Choroid plexus epithelial cell (primary cell): ENCODE measurements at regions not wholly inside any gene's neighbourhood (a gene's known extent, or its start where the extent isn't known, plus 50 kb on each side); places are given as distances from the start of the nearest gene placed in this dataset.
"Not testable (repeated sequence)": the region's sequence is repeated elsewhere in the genome, so short reads cannot be mapped to it uniquely, and the experiment has no call there.

ENCODE experiments used
- DNase-seq: peaks from one replicate; pipeline ENCODE4 v3.0.0-alpha.2; 2010; ENCODE audit warnings: low read depth
- H3K4me3 ChIP-seq: 2 replicates; pipeline ENCODE4 v1.5.1; 2011; ENCODE audit warnings: low read depth, mild to moderate bottlenecking, control low read depth, low read length, moderate library complexity
- TF ChIP-seq, protein P1 (sequence below): conservative IDR thresholded peaks from 2 replicates; pipeline ENCODE4 v1.5.1; 2011; ENCODE audit warnings: low read depth, mild to moderate bottlenecking, control low read depth, inconsistent platforms, low read length, moderate library complexity

DNA sequence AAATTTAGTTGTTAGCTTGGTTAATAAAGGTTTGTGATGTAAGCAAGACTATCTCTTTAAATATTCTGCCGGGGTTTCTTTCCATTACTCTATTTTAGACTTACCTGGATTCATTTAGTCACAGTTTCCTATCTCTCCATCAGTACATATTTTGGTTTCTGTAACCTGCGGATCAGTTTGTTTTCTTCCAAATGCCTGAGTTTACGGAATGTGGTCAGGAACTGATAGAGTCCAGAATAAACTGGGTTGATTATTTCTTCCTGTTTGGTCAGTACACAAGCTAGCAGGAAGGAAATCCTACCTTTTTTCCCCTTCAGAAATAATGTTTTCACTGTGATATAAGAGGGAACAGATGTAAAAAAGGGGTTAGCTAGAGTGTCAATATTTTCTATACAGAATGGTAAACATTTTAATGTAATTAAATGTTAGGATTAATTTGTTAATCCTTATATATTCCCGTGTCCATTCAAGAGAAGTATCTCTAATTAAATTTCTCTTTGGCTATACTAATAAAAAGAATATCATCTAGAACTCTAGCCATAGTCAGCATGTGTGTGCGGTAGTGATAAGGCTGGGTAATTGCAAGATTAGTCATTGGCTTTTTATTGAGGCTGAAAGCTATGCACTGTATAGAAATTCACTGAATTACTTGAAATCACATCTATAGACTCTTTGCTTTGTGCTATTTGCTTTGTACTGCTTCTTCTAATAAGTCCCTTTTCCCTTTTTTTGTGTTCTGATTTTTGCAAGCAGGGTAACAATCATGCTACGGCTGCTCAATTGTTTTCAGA is 144.7 kb upstream of the ADGRL4 start:
- DNase-seq: peak; percentile 28
- TF ChIP-seq, protein P1, sequence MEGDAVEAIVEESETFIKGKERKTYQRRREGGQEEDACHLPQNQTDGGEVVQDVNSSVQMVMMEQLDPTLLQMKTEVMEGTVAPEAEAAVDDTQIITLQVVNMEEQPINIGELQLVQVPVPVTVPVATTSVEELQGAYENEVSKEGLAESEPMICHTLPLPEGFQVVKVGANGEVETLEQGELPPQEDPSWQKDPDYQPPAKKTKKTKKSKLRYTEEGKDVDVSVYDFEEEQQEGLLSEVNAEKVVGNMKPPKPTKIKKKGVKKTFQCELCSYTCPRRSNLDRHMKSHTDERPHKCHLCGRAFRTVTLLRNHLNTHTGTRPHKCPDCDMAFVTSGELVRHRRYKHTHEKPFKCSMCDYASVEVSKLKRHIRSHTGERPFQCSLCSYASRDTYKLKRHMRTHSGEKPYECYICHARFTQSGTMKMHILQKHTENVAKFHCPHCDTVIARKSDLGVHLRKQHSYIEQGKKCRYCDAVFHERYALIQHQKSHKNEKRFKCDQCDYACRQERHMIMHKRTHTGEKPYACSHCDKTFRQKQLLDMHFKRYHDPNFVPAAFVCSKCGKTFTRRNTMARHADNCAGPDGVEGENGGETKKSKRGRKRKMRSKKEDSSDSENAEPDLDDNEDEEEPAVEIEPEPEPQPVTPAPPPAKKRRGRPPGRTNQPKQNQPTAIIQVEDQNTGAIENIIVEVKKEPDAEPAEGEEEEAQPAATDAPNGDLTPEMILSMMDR: no peak
- H3K4me3 ChIP-seq: no peak overlapping the region

GRCh38 chr1:79150576-79150975 is 144.0 kb upstream of the ADGRL4 start:
- TF ChIP-seq, protein P1: no peak
- no peak overlapping the region for H3K4me3 ChIP-seq
- DNase-seq: no peak

DNA sequence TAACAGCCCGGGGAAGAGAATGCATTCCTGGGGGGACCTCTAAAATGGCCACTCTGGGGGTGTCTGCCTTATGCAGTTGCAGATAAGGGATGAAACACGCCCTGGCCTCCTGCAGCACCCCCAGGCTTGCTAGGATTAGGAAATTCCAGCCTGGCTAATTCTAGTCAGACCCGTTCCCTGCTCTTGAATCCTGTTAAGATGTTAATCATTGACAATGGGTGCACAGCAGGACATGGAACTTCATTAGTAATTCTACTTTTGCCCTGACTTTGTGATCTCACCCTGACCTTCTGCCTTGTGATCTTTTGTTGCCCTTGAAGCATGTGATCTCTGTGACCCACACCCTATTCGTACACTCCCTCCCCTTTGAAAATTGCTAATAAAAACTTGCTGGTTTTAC is 131.7 kb upstream of the ADGRL4 start:
- not testable (repeated sequence) for DNase-seq, H3K4me3 ChIP-seq

DNA sequence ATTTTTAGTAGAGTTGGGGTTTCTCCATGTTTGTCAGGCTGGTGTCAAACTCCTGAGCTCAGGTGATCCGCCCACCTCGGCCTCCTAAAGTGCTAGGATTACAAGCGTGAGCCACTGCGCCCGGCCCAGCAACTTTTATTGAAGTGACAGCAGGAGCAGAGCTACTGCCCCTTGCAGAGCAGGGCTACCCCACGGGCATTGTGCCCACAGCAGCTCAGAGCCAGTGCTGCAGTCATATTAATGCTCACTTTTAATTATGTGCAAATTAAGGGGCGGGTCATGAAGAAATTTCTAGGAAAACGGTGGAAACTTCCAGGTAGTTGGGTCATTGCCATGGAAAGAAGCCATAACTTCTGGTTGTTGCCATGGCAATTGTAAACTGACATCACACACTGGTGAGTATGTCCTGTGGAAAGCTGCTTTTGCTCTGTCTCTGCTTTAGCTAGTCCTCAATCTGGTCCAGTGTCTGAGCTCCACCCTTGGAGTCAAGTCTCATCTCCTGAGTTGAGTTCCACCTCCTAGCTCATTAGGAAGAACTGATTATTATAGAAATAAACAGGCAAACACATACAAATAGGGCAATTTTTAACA is 127.3 kb upstream of the ADGRL4 start:
- peak; percentile 11 for DNase-seq
- TF ChIP-seq, protein P1: no peak
- H3K4me3 ChIP-seq: no peak overlapping the region

GRCh38 chr1:79131626-79132025 is 125.1 kb upstream of the ADGRL4 start:
- no peak overlapping the region for H3K4me3 ChIP-seq
- TF ChIP-seq, protein P1: no peak
- DNase-seq: no peak

DNA sequence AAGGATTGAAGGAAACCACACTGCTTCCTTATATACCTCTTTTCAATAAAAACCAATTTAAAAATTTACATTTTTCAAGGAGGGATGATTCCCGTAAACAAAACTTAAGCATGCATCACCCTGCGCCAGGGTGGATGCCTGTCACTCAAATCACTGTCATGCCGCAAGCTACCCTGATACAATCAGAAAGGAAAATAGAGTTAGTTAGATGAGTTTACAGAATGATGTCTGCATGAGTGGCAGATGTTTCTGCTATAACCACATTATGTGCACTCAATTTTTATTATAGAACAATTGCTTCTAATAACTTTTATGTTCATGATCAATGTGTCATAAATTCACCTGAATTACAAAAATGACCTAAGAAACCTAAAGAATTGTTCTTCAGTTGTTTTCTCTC is 123.4 kb upstream of the ADGRL4 start:
- no peak for DNase-seq
- no peak overlapping the region for H3K4me3 ChIP-seq
- TF ChIP-seq, protein P1: no peak

DNA sequence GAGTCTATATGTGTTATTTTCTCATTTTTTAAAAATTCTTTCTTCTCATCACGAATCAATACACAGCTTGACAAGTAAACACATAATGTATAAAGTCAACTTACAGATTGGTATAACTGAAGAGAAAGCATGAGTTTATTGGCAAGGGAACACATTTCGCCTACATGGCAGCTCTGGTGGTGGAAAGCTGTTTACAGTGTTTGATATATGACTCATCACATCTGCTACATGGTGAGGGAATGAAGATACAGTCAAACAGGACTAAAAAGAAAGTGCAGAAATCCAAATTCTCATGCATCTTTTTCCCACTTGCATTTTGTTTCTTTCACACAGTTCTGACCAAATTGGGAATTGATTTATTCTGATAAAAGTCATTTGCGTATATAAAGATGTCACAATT is 122.2 kb upstream of the ADGRL4 start:
- peak; percentile 92 for DNase-seq
- TF ChIP-seq, protein P1: peak; percentile 2
- H3K4me3 ChIP-seq: no peak overlapping the region
